ENCODE measurements at regions not wholly inside any gene's neighbourhood (a gene's known extent, or its start where the extent isn't known, plus 50 kb on each side); places are given as distances from the start of the nearest gene placed in this dataset.
"Not testable (repeated sequence)": the region's sequence is repeated elsewhere in the genome, so short reads cannot be mapped to it uniquely, and the experiment has no call there.

DNA sequence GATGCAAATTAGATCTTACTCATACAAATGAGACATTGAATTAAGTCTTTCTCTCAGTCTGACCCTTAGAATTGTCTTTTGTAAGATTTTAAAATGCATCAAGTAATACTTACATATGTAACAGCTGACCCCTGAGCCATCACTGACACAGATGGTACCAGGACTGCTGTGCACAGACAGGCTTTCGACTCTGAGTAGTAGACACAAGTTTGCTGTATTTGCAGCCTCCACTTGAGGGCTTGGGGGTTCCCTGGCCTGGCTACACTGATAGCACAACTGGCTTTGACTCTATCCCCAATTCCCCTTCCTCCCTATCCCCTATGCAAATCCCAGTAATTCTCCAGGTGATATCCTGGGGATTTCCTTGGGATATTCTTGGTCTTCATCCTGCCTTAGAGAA lies 200.7 kb downstream of the RPIA start:
- no peak overlapping the region for H3K4me3 Mint-ChIP-seq

DNA sequence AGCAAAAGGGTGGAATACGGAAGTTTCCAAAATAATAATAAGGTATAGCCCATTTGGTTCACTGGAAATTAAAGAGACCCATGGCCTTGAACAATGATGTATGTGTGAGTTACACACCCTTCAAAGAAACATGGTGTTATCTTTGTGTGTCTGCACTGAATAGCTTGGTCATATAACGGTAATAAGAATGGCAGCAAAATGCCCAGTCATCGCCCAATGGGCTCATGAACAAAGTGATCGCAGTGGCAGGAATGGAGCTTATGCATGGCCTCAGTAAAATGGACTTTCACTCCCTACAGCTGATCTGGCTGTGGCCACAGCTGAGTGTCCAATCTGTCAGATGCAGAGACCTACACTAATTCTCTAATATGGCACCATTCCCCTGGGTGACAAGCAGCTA lies 201.3 kb downstream of the RPIA start:
- ATAC-seq (ENCODE audit: low read depth) = no peak
- no peaks in the 10 kb centered on the region for H3K27me3 Mint-ChIP-seq
- no peaks in the 10 kb centered on the region for H3K9me3 Mint-ChIP-seq
- DNase-seq (ENCODE audit: low spot score in 2 of 2) = no peak
- no peak overlapping the region for H3K4me3 Mint-ChIP-seq
- H3K36me3 Mint-ChIP-seq = no peaks in the 10 kb centered on the region
- peaks cover 6% of the 10 kb centered on the region for H3K4me1 Mint-ChIP-seq
- H3K27ac Mint-ChIP-seq = no peak overlapping the region

More for the DNA sequence above, 200.7 kb downstream of the RPIA start:
- H3K36me3 Mint-ChIP-seq = no peaks in the 10 kb centered on the region
- no peaks in the 10 kb centered on the region for H3K27me3 Mint-ChIP-seq
- DNase-seq (ENCODE audit: low spot score in 2 of 2) (no peak), ATAC-seq (ENCODE audit: low read depth) (no peak)
- H3K27ac Mint-ChIP-seq = no peak overlapping the region
- H3K9me3 Mint-ChIP-seq = no peaks in the 10 kb centered on the region
- H3K4me1 Mint-ChIP-seq = peaks cover 7% of the 10 kb centered on the region

DNA sequence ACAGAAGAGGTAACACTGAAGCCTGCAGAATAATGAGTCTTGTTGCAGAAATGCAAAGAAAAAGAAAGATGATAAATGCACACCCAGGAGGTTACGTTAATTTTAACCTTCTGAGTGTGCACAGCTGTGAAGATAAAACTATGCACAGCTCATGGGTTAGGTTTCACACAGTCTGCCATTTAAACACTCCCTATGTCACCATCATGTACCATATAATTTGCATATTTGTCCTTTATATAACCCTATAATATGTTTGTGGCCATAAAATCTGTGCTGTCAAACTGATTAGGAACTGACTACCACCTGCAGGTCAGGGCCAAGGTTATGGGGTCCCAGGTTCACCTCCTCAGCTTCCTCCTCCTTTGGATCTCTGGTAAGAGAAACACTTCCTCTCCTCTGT lies 205.5 kb downstream of the RPIA start:
- no peak overlapping the region for H3K4me3 Mint-ChIP-seq
- H3K9me3 Mint-ChIP-seq = no peaks in the 10 kb centered on the region
- H3K4me1 Mint-ChIP-seq = peaks cover 7% of the 10 kb centered on the region
- ATAC-seq (ENCODE audit: low read depth) (no peak), DNase-seq (ENCODE audit: low spot score in 2 of 2) (no peak)
- H3K27me3 Mint-ChIP-seq = no peaks in the 10 kb centered on the region
- H3K27ac Mint-ChIP-seq = no peak overlapping the region
- peaks cover 6% of the 10 kb centered on the region for H3K36me3 Mint-ChIP-seq

DNA sequence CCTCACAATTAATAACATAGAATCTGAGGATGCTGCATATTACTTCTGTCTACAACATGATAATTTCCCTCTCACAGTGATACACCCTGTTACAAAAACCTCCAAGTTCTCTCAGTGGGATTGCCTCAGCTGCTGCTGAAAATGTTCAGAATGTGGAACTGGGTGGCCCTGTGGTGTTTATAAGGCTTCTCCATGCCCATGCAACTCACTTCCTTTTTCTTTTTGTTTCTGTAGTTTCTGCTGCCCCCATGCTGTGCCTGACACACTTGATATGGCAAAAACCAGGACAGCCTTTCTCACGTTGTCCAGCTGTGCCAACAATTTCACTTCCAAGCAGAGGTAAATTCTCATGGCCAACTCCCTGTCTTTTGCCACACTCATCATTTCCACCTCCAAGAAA lies 206.2 kb downstream of the RPIA start:
- H3K36me3 Mint-ChIP-seq = peaks cover 6% of the 10 kb centered on the region
- ATAC-seq (ENCODE audit: low read depth) (peak; percentile 86), DNase-seq (ENCODE audit: low spot score in 2 of 2) (peak in 1 of 2 donors; percentile 0)
- no peak overlapping the region for H3K27ac Mint-ChIP-seq
- no peaks in the 10 kb centered on the region for H3K9me3 Mint-ChIP-seq
- H3K4me3 Mint-ChIP-seq = peak overlapping the region; percentile 47
- H3K27me3 Mint-ChIP-seq = no peaks in the 10 kb centered on the region
- peaks cover 7% of the 10 kb centered on the region for H3K4me1 Mint-ChIP-seq

DNA sequence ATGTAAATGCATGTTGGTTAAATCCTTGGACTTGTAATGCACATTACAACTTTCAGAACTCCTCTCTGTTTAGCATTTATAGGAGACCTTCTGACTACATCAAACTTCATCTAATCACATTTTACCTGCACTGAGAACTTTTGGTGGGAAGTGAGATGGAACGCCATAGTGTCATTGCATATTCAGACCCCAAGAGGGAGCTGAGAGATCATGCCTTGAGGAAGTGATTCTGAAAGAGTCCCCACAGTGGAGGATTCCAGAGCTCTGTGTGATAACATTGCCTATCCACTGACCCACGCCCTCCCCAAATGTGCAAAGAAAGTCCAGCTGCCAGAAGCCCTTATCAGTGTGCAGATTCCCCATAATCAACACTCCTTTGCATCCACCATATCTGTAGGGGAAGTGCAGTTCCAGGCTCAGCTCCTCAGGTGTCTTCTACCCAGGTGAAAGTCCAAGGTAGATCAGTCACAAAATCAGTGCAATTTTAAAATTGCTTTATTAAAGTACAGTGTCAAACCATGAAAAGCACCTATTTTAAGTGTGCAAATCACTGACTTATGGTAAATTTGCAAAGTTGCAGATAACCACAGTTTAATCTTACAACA lies 212.4 kb downstream of the RPIA start:
- no peaks in the 10 kb centered on the region for H3K27me3 Mint-ChIP-seq

DNA sequence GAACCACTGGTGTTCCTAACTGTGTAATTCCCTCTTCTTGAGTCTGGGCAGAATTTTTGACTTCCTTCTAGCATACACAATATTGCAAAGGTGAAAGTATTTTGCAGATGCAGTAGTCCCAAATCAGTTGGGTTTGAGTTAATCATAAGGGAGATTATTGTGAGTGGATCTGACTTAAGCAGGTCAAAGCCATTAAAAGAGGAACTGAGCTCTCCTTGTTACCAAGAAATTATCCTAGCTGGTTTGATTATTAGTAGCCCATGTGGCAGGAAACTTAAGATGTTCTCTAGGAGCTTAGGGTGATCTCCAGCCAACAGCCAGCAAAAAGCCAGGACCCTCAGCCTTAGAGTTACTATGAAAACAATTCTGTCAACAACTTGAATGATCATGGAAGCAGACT lies 221.8 kb downstream of the RPIA start:
- ATAC-seq (ENCODE audit: low read depth) = no peak
- H3K4me1 Mint-ChIP-seq = no peaks in the 10 kb centered on the region
- H3K4me3 Mint-ChIP-seq = no peak overlapping the region
- H3K9me3 Mint-ChIP-seq = no peaks in the 10 kb centered on the region
- no peak for DNase-seq (ENCODE audit: low spot score in 2 of 2)
- H3K27me3 Mint-ChIP-seq = no peaks in the 10 kb centered on the region
- H3K27ac Mint-ChIP-seq = no peak overlapping the region
- H3K36me3 Mint-ChIP-seq = no peaks in the 10 kb centered on the region

More for the DNA sequence above, 212.4 kb downstream of the RPIA start:
- H3K4me1 Mint-ChIP-seq = peaks cover 4% of the 10 kb centered on the region
- H3K27ac Mint-ChIP-seq = no peak overlapping the region
- H3K36me3 Mint-ChIP-seq = peaks cover 6% of the 10 kb centered on the region
- DNase-seq (ENCODE audit: low spot score in 2 of 2) (peak in 1 of 2 donors; percentile 1), ATAC-seq (ENCODE audit: low read depth) (no peak)
- no peaks in the 10 kb centered on the region for H3K9me3 Mint-ChIP-seq
- H3K4me3 Mint-ChIP-seq = no peak overlapping the region

DNA sequence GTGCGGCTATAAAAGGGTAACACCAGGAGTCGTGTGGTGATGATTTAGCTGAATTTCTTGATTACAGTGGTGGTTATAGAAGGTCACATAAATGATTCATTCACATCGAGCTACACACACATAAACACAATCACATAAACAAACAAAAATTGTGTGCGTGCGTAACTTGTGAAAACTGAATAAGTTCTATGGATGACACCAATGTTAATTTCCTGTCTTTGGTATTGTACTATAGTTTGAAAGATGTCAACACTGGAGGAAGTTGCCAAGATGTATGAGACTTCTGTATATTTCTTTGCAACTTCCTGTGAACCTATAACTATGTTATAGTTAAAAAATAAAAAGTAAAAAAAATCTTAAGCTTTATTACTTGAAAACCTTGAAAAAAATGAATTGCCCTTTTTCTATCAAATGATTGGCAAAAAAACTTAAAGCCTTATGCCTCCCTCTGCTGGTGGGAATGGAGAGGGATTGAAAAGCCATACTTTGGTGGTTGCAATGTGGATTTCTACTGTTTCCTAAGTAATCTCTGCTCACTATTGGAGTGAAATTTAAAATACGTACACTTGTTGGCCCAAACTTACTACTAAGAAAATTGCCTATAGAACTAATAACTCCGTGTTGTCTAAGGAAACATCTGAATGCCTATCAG lies 227.7 kb downstream of the RPIA start:
- no peak overlapping the region for H3K4me3 Mint-ChIP-seq
- ATAC-seq (ENCODE audit: low read depth) (no peak), DNase-seq (ENCODE audit: low spot score in 2 of 2) (peak in 1 of 2 donors; percentile 21)
- no peaks in the 10 kb centered on the region for H3K36me3 Mint-ChIP-seq
- no peaks in the 10 kb centered on the region for H3K4me1 Mint-ChIP-seq
- H3K27me3 Mint-ChIP-seq = no peaks in the 10 kb centered on the region
- no peak overlapping the region for H3K27ac Mint-ChIP-seq
- no peaks in the 10 kb centered on the region for H3K9me3 Mint-ChIP-seq

DNA sequence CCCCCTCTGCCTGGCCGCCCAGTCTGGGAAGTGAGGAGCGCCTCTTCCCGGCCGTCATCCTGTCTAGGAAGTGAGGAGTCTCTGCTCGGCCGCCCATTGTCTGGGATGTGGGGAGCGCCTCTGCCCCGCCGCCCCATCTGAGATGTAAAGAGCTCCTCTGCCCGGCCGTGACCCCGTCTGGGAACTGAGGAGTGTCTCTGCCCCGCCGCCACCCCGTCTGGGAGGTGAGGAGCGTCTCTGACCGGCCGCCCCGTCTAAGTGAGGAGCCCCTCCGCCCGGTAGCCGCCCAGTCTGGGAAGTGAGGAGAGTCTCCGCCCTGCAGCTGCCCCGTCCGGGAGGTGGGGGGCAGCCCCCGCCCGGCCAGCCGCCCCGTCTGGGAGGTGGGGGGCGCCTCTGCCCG lies 228.9 kb downstream of the RPIA start:
- not testable (repeated sequence) for ATAC-seq (ENCODE audit: low read depth); H3K36me3 Mint-ChIP-seq; H3K4me3 Mint-ChIP-seq; H3K9me3 Mint-ChIP-seq; H3K27me3 Mint-ChIP-seq; H3K4me1 Mint-ChIP-seq; DNase-seq (ENCODE audit: low spot score in 2 of 2); H3K27ac Mint-ChIP-seq

DNA sequence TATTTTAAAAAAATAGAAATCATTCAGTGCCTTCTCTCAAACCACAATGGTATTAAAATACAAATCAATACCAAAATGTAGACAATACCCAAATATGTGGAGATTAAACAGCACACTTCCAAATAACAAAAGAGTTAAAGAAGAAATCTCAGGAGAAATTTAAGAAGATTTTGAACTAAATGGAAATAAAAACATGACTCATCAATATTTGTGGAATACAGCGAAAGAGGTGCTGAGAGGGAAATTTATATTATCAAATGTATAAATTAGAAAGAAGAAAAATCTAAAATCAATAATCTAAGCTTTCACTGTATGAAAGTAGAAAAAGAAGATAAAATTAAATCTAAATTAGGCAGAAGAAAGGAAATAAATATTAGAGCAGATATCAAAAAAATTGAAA lies 233.1 kb downstream of the RPIA start:
- ATAC-seq (ENCODE audit: low read depth) (no peak), DNase-seq (ENCODE audit: low spot score in 2 of 2) (no peak)
- no peaks in the 10 kb centered on the region for H3K27me3 Mint-ChIP-seq
- no peaks in the 10 kb centered on the region for H3K4me1 Mint-ChIP-seq
- H3K27ac Mint-ChIP-seq = no peak overlapping the region
- no peaks in the 10 kb centered on the region for H3K9me3 Mint-ChIP-seq
- H3K36me3 Mint-ChIP-seq = no peaks in the 10 kb centered on the region
- no peak overlapping the region for H3K4me3 Mint-ChIP-seq

DNA sequence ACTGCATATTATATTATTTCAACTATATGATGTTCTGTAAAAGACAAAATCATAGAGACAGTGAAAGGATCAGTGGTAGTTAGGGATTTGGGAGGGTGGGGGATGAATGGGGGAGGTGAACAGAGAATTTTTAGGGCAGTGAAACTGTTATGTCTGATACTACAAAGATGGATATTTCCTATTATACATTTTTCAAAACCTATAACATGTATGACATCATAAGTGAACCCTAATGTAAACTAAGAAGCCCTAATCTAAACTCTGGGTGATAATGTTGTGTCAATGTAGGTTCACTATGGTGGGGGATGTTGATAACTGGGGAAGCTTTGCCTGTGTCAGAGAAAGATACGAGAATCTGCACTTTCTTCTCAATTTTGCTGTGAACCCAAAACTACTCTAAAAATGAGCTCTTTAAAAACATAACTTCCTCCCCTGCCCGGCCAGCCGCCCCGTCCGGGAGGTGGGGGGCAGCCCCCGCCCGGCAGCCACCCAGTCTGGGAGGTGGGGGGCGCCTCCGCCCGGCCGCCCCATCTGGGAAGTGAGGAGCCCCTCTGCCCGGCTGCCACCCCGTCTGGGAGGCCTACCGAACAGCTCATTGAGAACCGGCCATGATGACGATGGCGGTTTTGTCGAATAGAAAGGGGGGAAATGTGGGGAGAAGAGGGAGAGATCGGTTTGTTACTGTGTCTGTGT lies 234.4 kb downstream of the RPIA start:
- Mint-ChIP-seq H3K36me3 (no peaks in the 10 kb centered on the region), H3K4me1 (no peaks in the 10 kb centered on the region), H3K9me3 (no peaks in the 10 kb centered on the region), H3K4me3 (no peak overlapping the region), H3K27ac (no peak overlapping the region), H3K27me3 (no peaks in the 10 kb centered on the region)
- ATAC-seq (ENCODE audit: low read depth) (no peak), DNase-seq (ENCODE audit: low spot score in 2 of 2) (no peak)

DNA sequence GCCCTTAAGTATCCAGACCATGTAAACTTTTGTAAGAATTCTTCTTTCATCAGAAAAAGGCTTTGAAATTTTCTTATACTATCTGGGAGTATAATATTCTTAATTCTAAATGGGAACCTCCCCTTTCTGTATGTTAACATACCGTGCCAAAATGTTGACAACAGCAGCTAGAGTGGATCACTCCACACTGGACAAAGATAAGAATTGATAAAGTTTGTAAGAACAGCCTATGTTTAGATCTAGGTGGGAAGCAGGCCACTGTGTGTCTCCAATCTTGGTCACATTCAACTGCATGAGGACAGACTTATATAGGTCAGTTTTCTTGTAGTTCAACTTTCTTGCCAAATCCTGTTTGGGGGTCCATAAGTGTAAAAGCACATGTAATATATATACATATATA lies 235.7 kb downstream of the RPIA start:
- ATAC-seq (ENCODE audit: low read depth) = no peak
- no peaks in the 10 kb centered on the region for H3K4me1 Mint-ChIP-seq
- no peak overlapping the region for H3K27ac Mint-ChIP-seq
- no peaks in the 10 kb centered on the region for H3K27me3 Mint-ChIP-seq
- H3K4me3 Mint-ChIP-seq = no peak overlapping the region
- H3K9me3 Mint-ChIP-seq = no peaks in the 10 kb centered on the region
- no peak for DNase-seq (ENCODE audit: low spot score in 2 of 2)
- no peaks in the 10 kb centered on the region for H3K36me3 Mint-ChIP-seq

DNA sequence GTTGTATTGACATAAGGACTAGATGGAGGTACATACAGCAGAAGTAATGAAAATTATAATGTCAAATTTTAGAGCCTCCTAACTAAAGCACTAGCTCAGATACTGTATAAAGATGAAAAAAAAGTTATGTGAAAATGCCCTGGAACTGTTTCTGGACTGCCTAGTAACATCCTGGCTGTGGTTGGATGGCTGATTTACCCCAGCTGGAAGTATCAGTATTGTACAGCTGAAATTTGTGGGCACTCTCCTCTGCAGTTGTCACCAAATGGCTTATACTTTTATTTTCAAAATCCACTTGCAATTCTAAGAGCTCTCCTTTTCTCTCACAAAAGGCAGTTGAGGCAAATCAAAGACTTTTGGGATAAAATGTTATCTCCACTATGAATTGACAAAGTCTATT lies 239.2 kb downstream of the RPIA start:
- no peak for ATAC-seq (ENCODE audit: low read depth)
- Mint-ChIP-seq H3K27ac (no peak overlapping the region), H3K27me3 (no peaks in the 10 kb centered on the region), H3K9me3 (no peaks in the 10 kb centered on the region), H3K4me3 (no peak overlapping the region), H3K4me1 (peaks cover 3% of the 10 kb centered on the region), H3K36me3 (no peaks in the 10 kb centered on the region)
- DNase-seq (ENCODE audit: low spot score in 2 of 2) = no peak

DNA sequence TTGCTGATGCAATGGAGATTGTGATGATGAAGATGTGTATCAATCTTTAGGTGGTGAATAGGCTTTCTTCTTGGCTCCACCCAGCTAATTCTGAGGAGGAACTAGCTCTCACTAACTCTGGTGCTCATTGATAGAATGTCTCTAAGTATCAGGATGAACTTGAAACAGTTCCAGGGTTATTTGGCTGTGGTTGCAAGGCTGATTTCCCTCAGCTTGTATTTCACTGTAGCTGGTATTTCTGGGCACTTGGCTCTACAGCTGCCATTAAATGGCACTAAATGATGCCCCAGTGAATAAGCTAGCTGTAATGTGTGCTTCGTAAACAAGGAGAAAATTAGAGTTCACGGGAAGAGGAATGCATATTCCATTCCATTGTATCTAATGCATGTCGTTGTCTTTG lies 241.2 kb downstream of the RPIA start:
- Mint-ChIP-seq H3K4me3 (no peak overlapping the region), H3K27ac (no peak overlapping the region), H3K27me3 (no peaks in the 10 kb centered on the region), H3K9me3 (no peaks in the 10 kb centered on the region), H3K36me3 (no peaks in the 10 kb centered on the region), H3K4me1 (peaks cover 3% of the 10 kb centered on the region)
- DNase-seq (ENCODE audit: low spot score in 2 of 2) (no peak), ATAC-seq (ENCODE audit: low read depth) (no peak)

DNA sequence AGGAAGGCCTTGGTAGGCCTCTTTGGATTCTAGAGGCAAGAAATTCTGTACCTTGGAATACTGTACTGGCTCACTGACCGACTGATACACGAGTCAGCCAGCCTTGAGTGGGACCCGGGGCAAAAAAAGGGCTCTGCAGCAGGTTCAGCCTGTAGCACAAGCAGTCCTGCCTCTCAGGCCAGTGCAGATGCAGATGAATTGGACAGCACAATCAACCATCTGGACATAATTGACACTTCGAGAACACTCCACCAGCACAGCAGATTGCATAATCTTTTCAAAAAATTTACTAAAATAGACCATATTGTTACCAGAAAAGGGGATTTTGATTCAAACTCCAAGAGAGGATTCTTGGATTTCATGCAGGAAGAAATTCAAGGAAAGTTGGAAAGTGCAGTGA lies 241.6 kb downstream of the RPIA start:
- ATAC-seq (ENCODE audit: low read depth) (no peak), DNase-seq (ENCODE audit: low spot score in 2 of 2) (no peak)
- H3K4me1 Mint-ChIP-seq = peaks cover 3% of the 10 kb centered on the region
- H3K9me3 Mint-ChIP-seq = no peaks in the 10 kb centered on the region
- no peaks in the 10 kb centered on the region for H3K36me3 Mint-ChIP-seq
- no peak overlapping the region for H3K27ac Mint-ChIP-seq
- H3K4me3 Mint-ChIP-seq = no peak overlapping the region
- no peaks in the 10 kb centered on the region for H3K27me3 Mint-ChIP-seq

DNA sequence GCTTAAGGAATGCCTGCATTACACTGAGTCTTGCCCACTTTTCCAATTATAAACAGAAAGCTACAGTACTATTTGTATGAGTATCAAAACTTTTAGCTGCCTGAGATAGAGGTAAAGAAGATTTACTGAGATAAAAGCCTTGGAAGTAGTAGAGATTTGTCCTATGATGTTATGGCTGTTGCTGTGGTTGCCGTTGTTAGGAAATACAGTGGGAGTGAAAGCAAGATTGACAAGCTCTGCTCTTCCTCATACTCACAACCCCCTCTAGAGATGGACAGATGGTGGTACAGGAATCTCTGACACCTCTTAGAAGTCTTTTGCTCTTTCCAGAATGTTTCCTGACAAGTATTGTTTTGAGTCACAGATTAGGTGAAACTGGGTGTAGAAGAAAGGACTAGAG lies 242.5 kb downstream of the RPIA start:
- Mint-ChIP-seq H3K27ac (no peak overlapping the region), H3K4me3 (no peak overlapping the region), H3K27me3 (no peaks in the 10 kb centered on the region), H3K9me3 (no peaks in the 10 kb centered on the region), H3K4me1 (peaks cover 3% of the 10 kb centered on the region), H3K36me3 (no peaks in the 10 kb centered on the region)
- peak in 1 of 2 donors; percentile 0 for DNase-seq (ENCODE audit: low spot score in 2 of 2)
- ATAC-seq (ENCODE audit: low read depth) = peak; percentile 32

All from memory B cell (primary cell).